AG08395 (cell line): ENCODE measurements at regions not wholly inside any gene's neighbourhood (a gene's known extent, or its start where the extent isn't known, plus 50 kb on each side); places are given as distances from the start of the nearest gene placed in this dataset.
A peak's percentile ranks its signal among the peaks of the same experiment; 100 is the strongest.

Experiments used
- DNase-seq: peaks from one replicate; pipeline ENCODE4 v3.0.0; 2012; ENCODE audit warnings: mixed read lengths, low spot score

DNA sequence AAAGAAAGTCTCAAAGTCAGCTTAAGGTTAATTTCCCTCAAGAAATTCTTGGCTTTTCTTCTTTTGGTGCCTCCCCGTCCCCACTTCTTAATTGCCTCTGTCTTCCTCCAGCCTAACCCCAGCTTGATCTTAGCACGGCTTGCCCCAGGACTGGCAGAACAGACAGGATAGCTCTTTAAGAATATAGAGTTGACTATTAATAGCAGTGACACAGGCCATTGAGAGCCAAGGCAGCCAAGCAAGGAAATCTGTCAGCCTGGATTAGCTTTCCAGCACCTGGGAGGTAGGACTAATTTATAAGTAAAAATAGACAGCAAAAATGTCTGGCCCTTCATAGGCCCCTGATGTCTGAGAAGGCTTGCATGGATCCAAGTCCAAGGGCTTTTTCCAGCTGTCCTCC, 384.6 kb upstream of the SLC30A5 start:
- DNase-seq: no peak

DNA sequence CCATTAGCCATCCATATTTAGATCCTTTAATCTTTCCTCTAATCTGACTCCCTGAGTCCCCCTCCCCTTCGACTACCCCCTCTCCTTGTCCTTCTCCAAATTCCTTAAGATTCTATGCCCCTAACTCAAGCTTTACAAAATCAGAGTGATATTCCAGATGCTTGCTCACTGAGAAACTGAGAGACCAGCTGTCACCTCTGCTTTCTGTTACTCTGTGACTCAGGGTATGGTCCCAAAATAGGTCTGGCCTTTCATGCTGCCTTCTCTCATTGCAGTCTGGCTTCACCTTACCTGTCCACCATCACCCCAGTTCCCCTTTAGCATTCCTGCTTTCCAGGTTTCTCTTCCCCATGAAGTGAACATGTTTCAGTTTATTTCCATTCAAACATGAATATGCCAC, 383.3 kb upstream of the SLC30A5 start:
- no peak for DNase-seq

DNA sequence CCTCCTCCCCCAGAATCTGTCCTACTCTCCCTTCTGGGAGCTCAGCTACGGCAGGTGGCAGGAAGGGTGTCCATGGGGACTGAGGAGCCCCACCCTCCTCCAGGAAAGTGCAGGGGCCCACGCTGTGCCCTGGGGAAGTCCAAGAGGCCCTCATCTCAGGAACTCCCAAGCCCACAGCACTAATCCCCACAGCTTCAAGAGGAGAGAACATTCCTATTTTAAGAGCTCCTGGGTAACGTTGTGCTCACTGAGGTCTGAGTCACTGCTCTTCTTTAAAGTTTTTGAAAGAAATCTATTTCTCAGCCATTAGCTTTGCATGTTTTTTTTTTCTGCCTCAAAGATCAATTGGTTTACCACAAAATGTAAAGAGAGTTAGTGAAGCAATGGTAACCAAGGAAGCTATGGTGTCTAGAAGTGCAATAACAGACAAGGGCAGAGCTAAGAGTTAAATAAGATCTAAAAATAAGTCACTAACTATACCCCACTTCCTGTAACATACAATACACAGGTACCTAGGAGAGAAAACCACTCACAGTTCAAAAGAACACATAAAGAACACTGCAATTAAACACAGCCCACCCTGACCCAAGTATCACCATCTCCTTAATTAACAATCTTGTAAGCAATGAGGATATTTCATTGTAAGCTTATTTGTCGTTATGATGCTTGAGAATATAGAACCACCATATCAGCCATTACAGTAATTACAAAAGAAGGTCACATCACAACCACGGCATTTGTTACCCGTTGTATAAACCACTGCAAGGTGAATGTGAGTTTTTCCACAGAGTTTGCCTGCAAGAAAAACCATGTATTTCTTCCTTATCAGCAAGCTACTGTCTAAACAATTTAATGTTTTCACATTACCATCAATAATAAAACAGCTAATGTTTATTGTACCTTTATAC, 382.3 kb upstream of the SLC30A5 start:
- DNase-seq: no peak

DNA sequence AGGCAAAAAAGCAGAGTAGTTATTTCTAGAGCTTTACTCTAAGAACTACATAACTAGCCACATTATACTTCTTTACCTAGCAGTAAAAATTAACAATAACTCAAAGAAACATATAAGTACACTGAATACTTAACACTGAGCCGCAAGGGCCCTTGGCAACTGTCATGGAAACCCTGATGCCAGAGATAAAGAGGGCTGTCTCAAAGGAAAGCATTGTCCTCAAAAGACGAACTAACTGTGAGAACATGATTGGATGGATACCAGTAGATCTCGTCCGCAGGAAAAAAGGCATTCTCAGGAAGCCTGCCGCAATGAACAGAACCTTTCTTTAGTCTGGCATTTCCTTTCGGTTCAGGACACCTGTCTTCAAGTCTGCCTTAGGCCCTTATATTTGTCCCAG, 379.0 kb upstream of the SLC30A5 start:
- no peak for DNase-seq

DNA sequence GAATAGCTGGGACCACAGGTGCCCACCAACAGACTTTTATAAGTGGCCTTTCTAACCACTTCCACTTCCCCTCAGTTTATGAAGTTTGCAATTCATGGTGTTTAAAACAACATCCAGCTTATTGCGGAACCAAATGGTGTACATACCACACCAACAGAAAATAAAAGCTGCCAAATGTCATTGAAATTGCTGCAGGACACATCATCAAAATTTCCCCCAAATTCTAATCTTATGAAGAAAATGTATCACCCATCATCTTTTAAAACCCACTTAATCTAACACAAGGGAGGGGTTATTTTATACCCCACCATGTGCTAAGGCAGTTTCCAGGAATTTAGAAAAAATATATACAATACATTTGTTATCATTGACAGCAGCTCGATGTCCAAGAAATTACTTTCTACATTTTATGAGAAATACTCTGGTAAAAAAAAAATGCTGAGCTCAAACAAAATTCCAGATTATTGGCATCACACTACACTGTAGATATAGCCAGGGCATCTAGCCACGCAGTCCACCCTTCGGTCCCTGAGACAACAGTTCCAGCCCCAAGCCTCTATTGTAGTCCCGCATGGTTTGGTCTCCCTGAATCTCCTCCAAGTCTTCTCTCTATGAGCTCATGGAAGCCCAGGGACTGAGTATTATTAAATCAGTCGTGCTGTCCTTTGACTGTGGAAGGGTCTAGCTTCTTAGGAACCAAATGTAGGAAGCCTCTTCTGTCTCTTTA, 372.8 kb upstream of the SLC30A5 start:
- no peak for DNase-seq

DNA sequence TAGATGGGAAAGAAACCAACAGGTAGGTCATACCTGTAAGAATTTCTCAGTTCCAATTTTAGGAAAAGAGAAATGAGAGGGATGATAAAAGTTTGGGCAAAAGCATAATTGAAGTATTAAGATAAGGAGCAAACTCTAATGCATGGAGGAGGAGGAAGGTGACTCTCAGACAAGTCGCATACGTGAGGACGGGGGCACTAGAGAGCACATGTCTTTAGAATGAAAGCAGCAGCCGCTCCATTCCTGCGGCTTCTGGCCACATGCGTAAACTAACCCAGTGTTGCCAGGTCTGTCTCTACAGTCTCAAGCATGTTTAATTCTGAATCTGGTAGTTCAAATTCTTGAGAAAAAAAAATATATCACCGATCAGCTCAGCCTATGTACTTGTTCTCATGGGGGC, 371.5 kb upstream of the SLC30A5 start:
- DNase-seq: no peak

DNA sequence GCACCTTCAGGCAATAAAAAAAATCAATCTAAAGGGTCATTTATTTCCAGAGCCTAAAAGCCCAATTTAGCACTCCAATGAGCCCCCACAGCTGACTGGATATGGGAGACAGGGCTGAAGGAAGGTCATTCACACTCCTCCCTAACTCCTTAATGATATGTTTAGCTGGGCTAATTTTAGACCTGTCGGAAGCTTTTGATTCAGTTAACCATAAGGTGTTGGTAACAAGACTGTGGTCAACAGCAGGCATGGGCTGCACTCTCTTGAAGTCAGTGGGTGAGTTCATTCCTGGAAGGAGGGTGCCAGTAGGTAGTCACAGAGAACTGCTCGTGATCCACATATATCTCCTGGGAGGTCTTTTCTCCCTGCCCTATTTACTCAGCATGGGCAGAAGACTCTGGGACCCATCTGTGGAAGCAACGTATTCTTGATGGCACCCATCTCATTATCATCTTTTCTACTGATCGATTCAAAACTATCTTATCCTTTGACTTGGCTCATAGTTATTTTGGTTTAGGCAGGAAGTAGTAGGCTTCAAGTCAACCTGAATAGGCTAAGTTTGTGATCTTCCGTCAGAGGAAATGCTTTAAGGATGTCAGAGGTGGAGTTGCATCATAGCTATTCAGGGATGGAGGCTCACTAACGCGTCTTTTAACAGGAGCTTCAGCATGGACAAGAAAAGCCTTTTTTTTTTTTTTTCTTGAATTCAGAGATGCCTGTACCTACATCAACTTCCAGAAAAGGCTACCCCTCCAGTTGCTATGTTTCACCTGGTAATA, 367.7 kb upstream of the SLC30A5 start:
- DNase-seq: no peak

DNA sequence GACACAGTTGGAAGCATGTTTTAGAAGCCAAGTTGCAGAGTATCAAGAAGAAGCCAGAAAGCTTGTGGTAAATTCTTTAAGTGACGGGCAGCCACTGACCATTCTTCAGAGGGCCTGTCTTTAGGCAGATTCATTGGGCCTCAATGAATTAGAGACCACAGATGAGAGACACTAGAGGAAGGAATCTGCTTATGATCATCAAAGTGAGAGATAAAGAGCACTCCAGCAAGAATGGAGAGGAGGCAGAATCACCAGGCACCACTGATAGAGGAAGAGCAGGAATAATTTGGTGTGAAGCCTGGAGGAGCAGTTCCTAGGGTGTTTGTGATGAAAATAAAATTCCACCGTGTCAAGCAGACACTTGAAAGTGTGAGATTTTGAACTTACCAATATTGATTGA, 365.9 kb upstream of the SLC30A5 start:
- DNase-seq: no peak

DNA sequence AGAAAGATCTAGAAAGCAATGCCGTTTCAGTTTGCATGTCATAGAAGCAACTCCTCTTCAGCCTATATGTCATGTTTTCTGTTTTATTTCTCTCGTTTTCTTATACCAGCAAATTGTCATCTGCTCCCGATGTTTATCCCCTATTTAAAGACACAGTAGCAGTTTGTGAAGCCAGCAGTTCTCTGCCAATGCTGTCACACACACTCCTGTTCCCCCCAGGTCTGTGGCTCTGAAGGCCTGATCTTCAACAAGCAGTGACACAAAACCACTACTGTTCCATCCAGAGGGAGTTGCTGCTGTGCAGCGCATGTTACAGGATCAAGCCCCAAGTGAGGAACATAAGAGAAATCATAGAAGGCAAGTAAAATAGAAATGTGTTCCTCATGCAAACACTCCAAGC, 364.1 kb upstream of the SLC30A5 start:
- DNase-seq: no peak

DNA sequence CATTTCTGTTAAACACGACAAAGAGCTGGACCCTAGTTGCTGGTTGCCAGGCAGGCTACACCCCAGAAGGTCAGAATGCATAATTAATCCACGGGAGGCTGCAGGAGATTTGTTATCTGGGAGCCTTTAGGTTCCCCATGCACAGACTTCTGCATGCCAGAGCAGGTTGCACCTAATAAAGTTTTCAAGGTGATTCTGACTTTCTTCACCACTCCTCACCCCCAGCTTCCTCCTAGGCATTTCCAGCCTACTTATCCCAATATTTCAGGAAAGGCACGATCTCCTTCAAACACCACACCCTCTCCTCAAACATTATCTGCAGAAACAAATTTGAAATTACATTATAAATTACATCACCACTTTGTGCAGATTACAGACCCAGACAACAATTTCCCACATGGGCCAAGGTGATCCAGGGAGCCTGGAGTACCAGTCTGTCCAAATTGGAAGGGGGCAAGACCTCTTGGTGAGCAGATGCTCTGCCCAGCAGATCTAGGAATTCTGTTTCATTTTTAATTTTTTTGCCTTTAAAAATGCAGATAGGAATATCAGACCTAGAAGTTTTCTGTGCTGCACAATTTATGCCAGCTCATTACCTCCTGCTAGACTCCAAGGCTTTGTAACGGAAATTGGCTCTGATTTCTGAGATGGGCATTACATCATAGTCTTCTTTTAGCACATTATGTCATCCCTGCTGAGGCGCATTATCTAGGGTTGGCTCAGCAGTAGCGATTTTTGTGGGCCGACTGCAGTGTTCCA, 363.4 kb upstream of the SLC30A5 start:
- peak; percentile 91 for DNase-seq

DNA sequence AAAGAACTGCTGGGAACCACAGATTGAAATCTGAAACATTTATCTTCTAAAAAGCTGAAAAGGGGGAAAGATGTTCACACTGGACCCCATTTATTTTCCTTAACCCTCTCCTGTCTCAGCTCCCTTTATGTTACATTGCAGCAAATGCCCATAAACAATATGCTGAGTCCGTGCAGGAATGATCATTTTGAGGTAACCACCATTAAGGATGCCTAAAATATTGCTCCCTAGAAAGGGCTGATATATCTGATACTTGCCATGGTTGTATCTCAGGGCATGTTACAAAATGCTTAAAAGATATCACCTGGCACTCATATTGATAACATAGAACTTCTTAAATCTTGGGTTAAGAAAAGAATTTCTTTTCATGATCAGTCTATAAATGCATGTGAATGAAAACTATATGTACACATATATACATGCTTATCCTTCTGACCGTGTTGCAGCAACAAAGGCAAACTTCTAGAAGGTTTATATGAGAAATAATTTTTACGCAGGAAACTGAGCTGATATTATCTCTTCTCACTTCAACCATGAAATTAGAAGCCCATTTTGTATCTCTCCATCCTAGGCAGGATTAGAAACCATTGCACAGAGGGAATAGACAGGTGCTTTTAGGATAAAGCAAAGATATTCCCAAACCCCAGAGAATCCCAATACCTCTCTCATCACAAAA, 362.7 kb upstream of the SLC30A5 start:
- no peak for DNase-seq

DNA sequence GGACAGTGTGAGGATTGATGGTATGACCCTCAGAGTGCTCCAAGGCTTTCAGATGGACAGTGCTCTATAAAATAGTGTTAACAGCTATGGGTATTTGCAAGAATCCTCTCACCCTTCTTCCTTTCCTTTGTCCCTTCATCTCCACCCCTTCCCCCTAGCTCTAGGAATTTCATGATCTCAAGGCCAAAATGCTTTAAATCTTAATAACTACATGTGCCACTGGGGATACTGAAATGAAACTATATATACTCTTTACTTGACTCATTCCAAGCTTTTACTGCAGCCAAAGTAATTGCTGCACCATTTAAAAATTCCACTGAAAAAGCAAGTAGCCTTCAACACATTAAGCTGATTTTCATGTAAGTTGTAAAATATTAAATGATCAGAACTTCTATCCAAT, 361.6 kb upstream of the SLC30A5 start:
- no peak for DNase-seq

DNA sequence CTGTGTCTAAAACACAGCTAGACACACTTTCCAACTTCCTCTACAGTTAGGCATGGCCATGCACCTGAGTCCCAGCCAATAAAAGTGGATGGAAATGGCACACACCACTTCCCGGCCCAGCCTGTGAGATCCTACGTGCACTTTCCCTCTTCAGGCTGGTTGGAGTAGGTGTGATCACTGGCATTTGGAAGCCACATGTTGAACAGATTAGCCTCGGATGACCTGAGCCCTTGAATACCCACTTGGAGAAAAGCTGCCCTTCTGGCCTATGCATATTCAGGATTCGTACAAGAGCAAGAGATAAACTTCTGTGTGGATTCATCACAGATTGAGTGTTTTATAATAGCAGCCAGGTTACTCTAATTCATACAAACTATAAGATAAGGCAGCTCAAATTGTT, 359.0 kb upstream of the SLC30A5 start:
- DNase-seq: no peak

DNA sequence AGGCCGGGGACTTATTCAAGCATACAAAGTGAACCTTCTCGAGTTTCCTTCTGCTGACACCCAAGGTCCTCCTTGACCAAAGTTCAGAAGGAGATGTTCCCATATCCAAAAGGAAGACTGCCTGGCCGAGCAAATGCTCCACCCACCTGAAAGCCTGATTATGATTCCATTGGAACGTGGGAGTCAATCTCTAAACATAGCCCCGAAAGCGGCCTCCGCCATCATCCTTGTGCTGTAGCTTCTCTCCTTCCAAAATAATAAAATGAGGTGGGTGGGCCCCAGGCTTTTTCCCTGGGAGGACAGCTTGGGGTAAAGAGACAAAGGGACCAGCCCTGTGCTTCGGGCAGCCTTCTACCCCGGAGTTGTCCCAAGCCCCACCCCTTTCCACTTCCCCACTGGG, 355.6 kb upstream of the SLC30A5 start:
- DNase-seq: no peak

DNA sequence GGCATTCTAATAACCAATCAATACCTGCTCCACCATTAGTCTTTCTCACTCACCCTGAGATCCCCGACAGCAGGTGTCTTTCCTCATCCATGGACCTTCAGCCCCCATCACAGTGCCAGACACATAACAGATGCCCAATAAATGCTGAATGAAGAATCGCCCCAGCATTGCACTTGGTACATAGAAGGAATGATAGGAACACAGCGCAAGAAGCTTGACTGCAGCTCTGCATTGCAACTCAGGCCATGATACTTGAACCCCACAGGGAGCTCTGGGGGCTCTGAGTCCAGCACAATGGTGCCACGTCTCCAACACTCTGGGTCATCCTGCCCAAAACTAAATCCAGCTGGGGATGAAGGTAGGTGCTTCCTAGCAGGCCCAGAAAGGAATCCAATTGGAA, 355.0 kb upstream of the SLC30A5 start:
- no peak for DNase-seq

DNA sequence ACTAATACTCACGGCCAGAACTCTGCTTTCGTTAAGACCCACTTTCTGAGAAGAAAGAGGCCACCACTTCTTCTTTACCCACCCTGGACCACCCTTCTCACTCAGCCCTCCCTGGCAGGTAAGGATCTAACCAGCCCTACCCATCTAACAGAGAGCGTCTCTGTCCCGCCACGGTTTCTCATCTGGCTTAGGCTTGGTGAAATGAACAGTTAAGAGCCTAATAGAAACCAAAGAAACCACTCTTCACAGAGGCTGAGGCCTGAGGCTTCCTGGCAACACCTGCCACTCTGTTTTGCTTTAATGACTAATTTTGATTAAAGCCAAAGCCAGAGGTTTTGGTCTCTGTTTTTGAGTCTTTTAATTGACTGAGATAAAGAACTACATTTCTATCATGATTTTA, 354.1 kb upstream of the SLC30A5 start:
- no peak for DNase-seq

DNA sequence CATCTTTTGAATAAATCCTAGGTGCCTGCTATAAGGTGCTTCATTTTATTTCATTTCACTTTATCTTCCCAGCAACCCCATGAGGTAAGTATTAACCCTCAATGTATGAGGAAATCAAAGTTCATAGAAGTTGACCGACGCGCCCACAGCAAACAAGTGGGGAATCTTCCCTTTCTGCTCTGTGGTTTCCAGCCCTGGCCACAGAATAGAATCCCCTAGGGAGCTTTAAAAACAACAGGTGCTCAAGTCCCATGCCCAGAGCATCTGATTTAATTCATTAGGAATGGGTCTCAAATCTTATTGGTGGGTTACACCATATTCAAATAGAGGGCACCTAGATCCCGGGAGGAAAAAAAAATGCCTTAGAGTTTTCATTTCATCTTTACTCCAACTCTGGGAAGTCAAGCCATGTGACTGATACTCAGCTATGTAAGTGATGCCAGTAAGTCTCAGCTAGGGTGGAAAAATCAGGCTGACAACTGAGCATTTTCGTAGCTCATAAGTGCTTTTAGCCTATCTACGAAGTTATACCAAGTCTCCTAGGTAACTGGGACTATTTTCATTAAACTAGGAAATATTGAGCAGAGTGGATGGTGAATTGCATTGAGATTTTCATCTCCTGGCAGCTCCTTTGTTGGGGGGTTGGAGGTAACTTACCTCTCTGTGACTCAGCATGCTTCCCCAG, 353.4 kb upstream of the SLC30A5 start:
- DNase-seq: no peak

DNA sequence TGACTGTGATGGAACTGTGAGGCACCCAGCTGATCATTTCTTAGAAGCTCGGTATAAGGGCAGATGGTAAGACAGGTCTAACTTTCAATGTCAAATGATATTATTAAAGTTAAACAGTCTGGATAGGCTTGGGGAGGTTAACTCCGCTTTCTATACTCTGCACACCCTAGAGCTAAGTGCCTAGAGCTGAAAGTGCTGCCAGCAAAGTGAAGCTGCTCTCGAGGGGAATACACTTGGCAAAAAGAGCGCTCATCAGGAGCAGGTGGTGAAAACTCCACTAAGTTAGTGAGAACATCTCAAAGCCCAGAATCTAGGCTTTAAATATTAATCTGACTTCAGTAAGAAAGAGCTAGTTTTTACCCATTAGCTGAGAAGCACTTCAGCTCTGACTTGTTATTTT, 349.6 kb upstream of the SLC30A5 start:
- no peak for DNase-seq

DNA sequence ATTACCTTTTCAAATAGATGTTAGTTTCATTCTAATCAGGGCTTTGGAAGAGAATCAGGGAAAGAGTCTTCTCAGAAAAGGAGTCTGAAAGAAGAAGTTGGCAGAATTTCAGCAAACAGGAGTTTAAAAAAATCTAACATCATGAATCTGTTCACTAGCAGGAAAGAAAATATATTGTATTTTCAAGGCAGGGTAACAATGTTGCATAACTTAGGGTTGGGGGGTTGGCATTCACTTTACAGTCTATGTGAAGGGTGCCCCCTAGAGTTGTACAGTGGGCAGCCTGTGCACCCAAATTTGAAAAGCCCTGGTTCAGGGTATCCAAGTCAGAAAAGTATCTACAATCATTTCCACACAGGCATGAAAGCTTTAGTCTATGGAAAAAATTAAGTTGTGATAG, 348.4 kb upstream of the SLC30A5 start:
- no peak for DNase-seq

DNA sequence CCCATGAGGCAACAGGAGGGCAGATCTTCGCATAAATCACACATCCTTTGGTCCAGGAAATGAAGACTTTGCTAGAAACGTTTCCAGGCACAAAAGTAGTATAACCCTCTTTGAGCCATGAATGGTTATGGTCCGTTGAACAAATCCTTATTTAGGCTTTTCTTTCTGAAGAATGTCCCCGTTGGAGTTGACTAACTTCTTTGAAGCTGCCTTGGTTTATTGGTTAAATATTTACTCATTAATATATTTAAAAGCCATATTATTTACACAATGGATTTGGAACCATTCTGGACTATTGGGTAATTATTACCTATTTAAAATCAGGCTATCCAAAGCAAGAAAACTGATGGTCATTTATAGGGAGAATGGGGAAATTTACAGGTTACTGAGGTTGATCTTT, 347.6 kb upstream of the SLC30A5 start:
- no peak for DNase-seq
